ENCODE measurements at regions not wholly inside any gene's neighbourhood (a gene's known extent, or its start where the extent isn't known, plus 50 kb on each side); places are given as distances from the start of the nearest gene placed in this dataset.
"Not testable (repeated sequence)": the region's sequence is repeated elsewhere in the genome, so short reads cannot be mapped to it uniquely, and the experiment has no call there.

- Histone ChIP-seq H3K4me1 (ENCODE audit: control insufficient read depth in 1 of 2, insufficient read depth in 2 of 2, low read length in 2 of 2) (no peaks in the 10 kb centered on the region), H4K91ac (ENCODE audit: low read depth, low read length) (no peak overlapping the region), H3K79me2 (ENCODE audit: control insufficient read depth, insufficient read depth, low read length, poor library complexity) (no peaks in the 10 kb centered on the region), H3K4me3 (ENCODE audit: low read depth, low read length) (no peak overlapping the region), H2AK5ac (ENCODE audit: low read length) (no peak overlapping the region), H2AFZ (ENCODE audit: insufficient read depth, low read length, poor library complexity) (no peak overlapping the region), H4K12ac (ENCODE audit: low read depth, low read length) (no peak overlapping the region), H3K79me1 (ENCODE audit: low read length) (no peaks in the 10 kb centered on the region), H2BK120ac (ENCODE audit: insufficient read depth, low read length, poor library complexity) (no peak overlapping the region), H2BK12ac (ENCODE audit: low read length) (no peak overlapping the region), H3K18ac (ENCODE audit: low read length) (no peak overlapping the region), H2BK5ac (ENCODE audit: low read depth, low read length, poor library complexity) (no peak overlapping the region), H3K9ac (ENCODE audit: low read length) (no peak overlapping the region), H3K23ac (ENCODE audit: low read length) (no peak overlapping the region), H4K8ac (ENCODE audit: low read depth, low read length) (no peak overlapping the region), H3K27ac (ENCODE audit: low read depth, low read length) (no peak overlapping the region), H3K36me3 (ENCODE audit: control insufficient read depth in 1 of 2, insufficient read depth in 2 of 2, low read length in 2 of 2) (no peaks in the 10 kb centered on the region), H3K4ac (ENCODE audit: low read depth, low read length) (no peak overlapping the region), H3K4me2 (ENCODE audit: low read length) (no peak overlapping the region), H3K27me3 (ENCODE audit: insufficient read depth, low read length) (no peaks in the 10 kb centered on the region), H3K14ac (ENCODE audit: low read length) (no peak overlapping the region), H3K9me3 (ENCODE audit: insufficient read depth, low read depth, low read length) (no peaks in the 10 kb centered on the region)
- WGBS (ENCODE audit: extremely low coverage, insufficient coverage, insufficient read length): no CpG with 5 or more reads among the region's 3 CpGs
- no peak for DNase-seq
Observed at GRCh38 chr1:163585796-163586195, 264.0 kb downstream of the NUF2 start.

GRCh38 chr1:163588796-163589195, 267.0 kb downstream of the NUF2 start:
- no CpG with 5 or more reads among the region's 2 CpGs for WGBS (ENCODE audit: extremely low coverage, insufficient coverage, insufficient read length)
- no peak overlapping the region for H3K27ac ChIP-seq (ENCODE audit: low read depth, low read length)
- no peak overlapping the region for H3K4me2 ChIP-seq (ENCODE audit: low read length)
- no peak overlapping the region for H3K9ac ChIP-seq (ENCODE audit: low read length)
- H3K4ac ChIP-seq (ENCODE audit: low read depth, low read length): no peak overlapping the region
- no peak for DNase-seq
- no peak overlapping the region for H4K12ac ChIP-seq (ENCODE audit: low read depth, low read length)
- no peak overlapping the region for H3K4me3 ChIP-seq (ENCODE audit: low read depth, low read length)
- H2BK5ac ChIP-seq (ENCODE audit: low read depth, low read length, poor library complexity): no peak overlapping the region
- H3K4me1 ChIP-seq (ENCODE audit: control insufficient read depth in 1 of 2, insufficient read depth in 2 of 2, low read length in 2 of 2): no peaks in the 10 kb centered on the region
- H3K18ac ChIP-seq (ENCODE audit: low read length): no peak overlapping the region
- H4K91ac ChIP-seq (ENCODE audit: low read depth, low read length): no peak overlapping the region
- no peaks in the 10 kb centered on the region for H3K36me3 ChIP-seq (ENCODE audit: control insufficient read depth in 1 of 2, insufficient read depth in 2 of 2, low read length in 2 of 2)
- no peaks in the 10 kb centered on the region for H3K9me3 ChIP-seq (ENCODE audit: insufficient read depth, low read depth, low read length)
- H2AK5ac ChIP-seq (ENCODE audit: low read length): no peak overlapping the region
- H2AFZ ChIP-seq (ENCODE audit: insufficient read depth, low read length, poor library complexity): no peak overlapping the region
- no peak overlapping the region for H2BK120ac ChIP-seq (ENCODE audit: insufficient read depth, low read length, poor library complexity)
- H3K27me3 ChIP-seq (ENCODE audit: insufficient read depth, low read length): no peaks in the 10 kb centered on the region
- H3K23ac ChIP-seq (ENCODE audit: low read length): no peak overlapping the region
- no peaks in the 10 kb centered on the region for H3K79me2 ChIP-seq (ENCODE audit: control insufficient read depth, insufficient read depth, low read length, poor library complexity)
- H2BK12ac ChIP-seq (ENCODE audit: low read length): no peak overlapping the region
- H4K8ac ChIP-seq (ENCODE audit: low read depth, low read length): no peak overlapping the region
- no peak overlapping the region for H3K14ac ChIP-seq (ENCODE audit: low read length)
- no peaks in the 10 kb centered on the region for H3K79me1 ChIP-seq (ENCODE audit: low read length)

- no peaks in the 10 kb centered on the region for H3K79me2 ChIP-seq (ENCODE audit: control insufficient read depth, insufficient read depth, low read length, poor library complexity)
- H2AK5ac ChIP-seq (ENCODE audit: low read length): no peak overlapping the region
- H3K27me3 ChIP-seq (ENCODE audit: insufficient read depth, low read length): no peaks in the 10 kb centered on the region
- no peak overlapping the region for H2AFZ ChIP-seq (ENCODE audit: insufficient read depth, low read length, poor library complexity)
- no peak overlapping the region for H2BK12ac ChIP-seq (ENCODE audit: low read length)
- H4K8ac ChIP-seq (ENCODE audit: low read depth, low read length): no peak overlapping the region
- no peak overlapping the region for H4K12ac ChIP-seq (ENCODE audit: low read depth, low read length)
- no peak for DNase-seq
- no peak overlapping the region for H2BK120ac ChIP-seq (ENCODE audit: insufficient read depth, low read length, poor library complexity)
- H4K91ac ChIP-seq (ENCODE audit: low read depth, low read length): no peak overlapping the region
- WGBS (ENCODE audit: extremely low coverage, insufficient coverage, insufficient read length): no CpG with 5 or more reads among the region's 2 CpGs
- no peak overlapping the region for H3K23ac ChIP-seq (ENCODE audit: low read length)
- H3K9me3 ChIP-seq (ENCODE audit: insufficient read depth, low read depth, low read length): no peaks in the 10 kb centered on the region
- H2BK5ac ChIP-seq (ENCODE audit: low read depth, low read length, poor library complexity): no peak overlapping the region
- no peaks in the 10 kb centered on the region for H3K4me1 ChIP-seq (ENCODE audit: control insufficient read depth in 1 of 2, insufficient read depth in 2 of 2, low read length in 2 of 2)
- H3K9ac ChIP-seq (ENCODE audit: low read length): no peak overlapping the region
- H3K14ac ChIP-seq (ENCODE audit: low read length): no peak overlapping the region
- H3K4ac ChIP-seq (ENCODE audit: low read depth, low read length): no peak overlapping the region
- H3K27ac ChIP-seq (ENCODE audit: low read depth, low read length): no peak overlapping the region
- H3K36me3 ChIP-seq (ENCODE audit: control insufficient read depth in 1 of 2, insufficient read depth in 2 of 2, low read length in 2 of 2): no peaks in the 10 kb centered on the region
- H3K4me3 ChIP-seq (ENCODE audit: low read depth, low read length): no peak overlapping the region
- H3K18ac ChIP-seq (ENCODE audit: low read length): no peak overlapping the region
- no peaks in the 10 kb centered on the region for H3K79me1 ChIP-seq (ENCODE audit: low read length)
- H3K4me2 ChIP-seq (ENCODE audit: low read length): no peak overlapping the region
Observed at GRCh38 chr1:163589735-163590134, 268.0 kb downstream of the NUF2 start.

- not testable (repeated sequence) for H3K27me3 ChIP-seq (ENCODE audit: insufficient read depth, low read length); H2BK12ac ChIP-seq (ENCODE audit: low read length); H2BK5ac ChIP-seq (ENCODE audit: low read depth, low read length, poor library complexity); H3K23ac ChIP-seq (ENCODE audit: low read length); H2BK120ac ChIP-seq (ENCODE audit: insufficient read depth, low read length, poor library complexity); H3K14ac ChIP-seq (ENCODE audit: low read length); H4K8ac ChIP-seq (ENCODE audit: low read depth, low read length); H3K9ac ChIP-seq (ENCODE audit: low read length); H3K9me3 ChIP-seq (ENCODE audit: insufficient read depth, low read depth, low read length); H2AK5ac ChIP-seq (ENCODE audit: low read length); H3K4me1 ChIP-seq (ENCODE audit: control insufficient read depth in 1 of 2, insufficient read depth in 2 of 2, low read length in 2 of 2); H3K79me1 ChIP-seq (ENCODE audit: low read length); H3K36me3 ChIP-seq (ENCODE audit: control insufficient read depth in 1 of 2, insufficient read depth in 2 of 2, low read length in 2 of 2); H3K18ac ChIP-seq (ENCODE audit: low read length); H4K91ac ChIP-seq (ENCODE audit: low read depth, low read length); H3K4me2 ChIP-seq (ENCODE audit: low read length); H3K4me3 ChIP-seq (ENCODE audit: low read depth, low read length); H3K27ac ChIP-seq (ENCODE audit: low read depth, low read length); H3K79me2 ChIP-seq (ENCODE audit: control insufficient read depth, insufficient read depth, low read length, poor library complexity); DNase-seq; H2AFZ ChIP-seq (ENCODE audit: insufficient read depth, low read length, poor library complexity); H3K4ac ChIP-seq (ENCODE audit: low read depth, low read length); H4K12ac ChIP-seq (ENCODE audit: low read depth, low read length)
- WGBS (ENCODE audit: extremely low coverage, insufficient coverage, insufficient read length): no CpG with 5 or more reads among the region's 2 CpGs
Observed at GRCh38 chr1:163591131-163591530, 269.4 kb downstream of the NUF2 start.
